ENCODE measurements at regions not wholly inside any gene's neighbourhood (a gene's known extent, or its start where the extent isn't known, plus 50 kb on each side); places are given as distances from the start of the nearest gene placed in this dataset.

DNA sequence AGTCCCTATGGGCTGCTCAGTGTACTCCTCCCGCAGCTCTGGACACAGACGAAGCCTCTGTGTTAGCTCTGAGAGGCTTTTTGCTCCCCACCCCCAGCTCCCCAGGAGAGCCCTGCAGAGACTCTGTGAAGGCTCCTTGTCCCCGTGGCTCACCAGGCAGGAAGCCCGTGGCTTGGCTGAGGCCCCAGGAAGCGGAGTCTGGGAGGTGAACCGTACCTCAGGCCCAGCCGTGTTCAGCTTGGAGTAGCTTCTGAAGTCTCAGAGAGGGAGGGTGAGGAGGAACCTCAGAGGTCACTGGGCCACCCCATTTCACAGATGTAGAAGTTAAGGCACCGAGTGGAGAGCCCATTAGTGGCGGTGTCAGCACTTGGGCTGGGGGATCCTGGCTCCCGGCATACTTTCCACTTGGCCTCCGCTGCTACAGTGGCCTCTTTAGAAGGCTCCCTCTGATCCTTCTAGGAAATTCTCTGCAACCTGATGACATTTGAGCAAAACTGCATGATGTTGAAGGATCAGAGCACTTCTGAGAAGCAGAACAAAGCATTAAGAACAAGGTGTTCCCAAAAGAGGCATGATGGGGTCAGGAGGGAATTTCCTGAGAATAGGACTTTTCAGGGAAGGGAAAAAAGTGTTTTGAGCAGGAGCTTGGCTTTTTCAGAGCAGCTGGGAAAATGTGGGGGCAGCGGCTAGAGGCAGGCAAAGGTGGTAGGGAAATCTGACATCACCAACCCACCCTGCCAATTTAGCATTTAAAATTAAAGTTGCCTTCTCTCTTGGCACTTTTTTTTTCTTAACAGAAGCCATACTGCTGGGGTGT, 79.1 kb downstream of the MCFD2 start:
- TF ChIP-seq, protein P1, sequence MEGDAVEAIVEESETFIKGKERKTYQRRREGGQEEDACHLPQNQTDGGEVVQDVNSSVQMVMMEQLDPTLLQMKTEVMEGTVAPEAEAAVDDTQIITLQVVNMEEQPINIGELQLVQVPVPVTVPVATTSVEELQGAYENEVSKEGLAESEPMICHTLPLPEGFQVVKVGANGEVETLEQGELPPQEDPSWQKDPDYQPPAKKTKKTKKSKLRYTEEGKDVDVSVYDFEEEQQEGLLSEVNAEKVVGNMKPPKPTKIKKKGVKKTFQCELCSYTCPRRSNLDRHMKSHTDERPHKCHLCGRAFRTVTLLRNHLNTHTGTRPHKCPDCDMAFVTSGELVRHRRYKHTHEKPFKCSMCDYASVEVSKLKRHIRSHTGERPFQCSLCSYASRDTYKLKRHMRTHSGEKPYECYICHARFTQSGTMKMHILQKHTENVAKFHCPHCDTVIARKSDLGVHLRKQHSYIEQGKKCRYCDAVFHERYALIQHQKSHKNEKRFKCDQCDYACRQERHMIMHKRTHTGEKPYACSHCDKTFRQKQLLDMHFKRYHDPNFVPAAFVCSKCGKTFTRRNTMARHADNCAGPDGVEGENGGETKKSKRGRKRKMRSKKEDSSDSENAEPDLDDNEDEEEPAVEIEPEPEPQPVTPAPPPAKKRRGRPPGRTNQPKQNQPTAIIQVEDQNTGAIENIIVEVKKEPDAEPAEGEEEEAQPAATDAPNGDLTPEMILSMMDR (IDR thresholded peaks at IDR 0.05): no peak
- ATAC-seq (peak in 1 of 2 donors; percentile 61), DNase-seq (no peak)
- H3K36me3 ChIP-seq: no peaks in the 10 kb centered on the region
- peaks cover under 1% of the 10 kb centered on the region for H3K4me1 ChIP-seq
- no peaks in the 10 kb centered on the region for H3K9me3 ChIP-seq
- no peak overlapping the region for H3K4me3 ChIP-seq
- no peak overlapping the region for H3K27ac ChIP-seq
- no peaks in the 10 kb centered on the region for H3K27me3 ChIP-seq (ENCODE audit: low read depth)
- intact Hi-C loops (cut with DNase I): no loop called here

DNA sequence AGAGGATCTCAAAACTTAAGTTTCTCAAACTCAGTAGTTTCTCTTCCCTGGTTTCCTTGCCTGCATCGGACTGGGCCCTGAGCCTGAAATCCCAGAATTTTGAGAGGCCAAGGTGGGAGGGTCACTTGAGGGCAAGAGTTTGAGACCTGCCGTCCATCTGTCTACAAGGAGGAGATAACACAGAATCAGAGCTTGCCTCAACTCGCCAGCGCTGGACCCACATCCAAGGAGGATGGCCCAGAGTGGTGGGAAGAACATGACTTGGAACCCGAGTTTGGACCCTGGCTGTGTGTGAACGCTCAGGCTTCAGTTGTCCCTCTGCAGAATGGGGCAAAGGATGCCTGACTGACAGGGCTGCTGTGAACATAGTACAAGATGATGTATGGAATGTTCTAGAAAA, 80.1 kb downstream of the MCFD2 start:
- no peak overlapping the region for H3K4me3 ChIP-seq
- H3K9me3 ChIP-seq: no peaks in the 10 kb centered on the region
- H3K27me3 ChIP-seq (ENCODE audit: low read depth): no peaks in the 10 kb centered on the region
- H3K4me1 ChIP-seq: no peaks in the 10 kb centered on the region
- DNase-seq (no peak), ATAC-seq (no peak)
- H3K27ac ChIP-seq: no peak overlapping the region
- TF ChIP-seq, protein P1 (IDR thresholded peaks at IDR 0.05): no peak
- intact Hi-C loops (cut with DNase I): no loop called here
- H3K36me3 ChIP-seq: no peaks in the 10 kb centered on the region

DNA sequence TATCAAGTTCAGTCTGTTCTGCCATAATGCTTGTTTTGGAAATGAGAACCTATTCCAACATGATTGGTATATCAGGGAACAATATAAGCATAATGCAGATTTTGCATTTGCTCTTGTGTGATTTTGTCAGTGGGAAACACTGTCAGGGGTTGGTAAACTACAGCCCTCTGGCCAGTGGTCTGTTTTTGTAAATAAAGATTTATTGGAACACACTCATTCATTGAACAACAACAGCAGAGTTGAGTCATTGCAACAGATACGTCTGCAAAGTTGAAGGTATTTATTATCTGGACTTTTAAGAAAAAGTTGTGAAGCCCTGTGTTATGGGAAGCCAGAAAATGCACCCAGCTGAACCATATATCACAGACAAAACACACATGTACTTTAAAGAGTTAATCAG, 83.1 kb downstream of the MCFD2 start:
- Histone ChIP-seq H3K27me3 (ENCODE audit: low read depth) (no peaks in the 10 kb centered on the region), H3K4me3 (no peak overlapping the region), H3K36me3 (no peaks in the 10 kb centered on the region), H3K9me3 (no peaks in the 10 kb centered on the region), H3K27ac (no peak overlapping the region), H3K4me1 (no peaks in the 10 kb centered on the region)
- TF ChIP-seq, protein P1 (IDR thresholded peaks at IDR 0.05): no peak
- intact Hi-C loops (cut with DNase I): no loop called here
- no peak for DNase-seq
- ATAC-seq: no peak

DNA sequence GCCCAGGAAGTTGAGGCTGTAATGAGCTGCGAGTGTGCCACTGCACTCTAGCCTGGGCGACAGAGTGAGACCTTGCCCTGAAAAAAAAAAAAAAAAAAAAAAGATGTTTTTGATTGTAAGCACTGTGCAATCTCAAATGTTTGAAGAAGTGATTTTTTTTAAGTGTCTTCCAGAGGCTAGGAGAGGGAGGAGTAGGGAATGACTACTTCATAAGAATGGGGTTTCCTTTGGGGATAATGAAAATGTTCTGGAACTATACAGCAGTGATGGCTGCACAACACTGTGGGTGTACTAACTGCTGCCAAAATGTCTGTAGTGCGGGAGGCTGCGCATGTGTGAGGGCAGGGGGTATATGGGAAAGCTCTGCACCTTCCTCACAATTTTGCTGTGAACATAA, 83.7 kb downstream of the MCFD2 start:
- no peak for ATAC-seq
- H3K27me3 ChIP-seq (ENCODE audit: low read depth): no peaks in the 10 kb centered on the region
- H3K27ac ChIP-seq: no peak overlapping the region
- TF ChIP-seq, protein P1 (IDR thresholded peaks at IDR 0.05): no peak
- H3K4me3 ChIP-seq: no peak overlapping the region
- no peaks in the 10 kb centered on the region for H3K4me1 ChIP-seq
- H3K36me3 ChIP-seq: no peaks in the 10 kb centered on the region
- H3K9me3 ChIP-seq: no peaks in the 10 kb centered on the region
- no peak for DNase-seq
- intact Hi-C loops (cut with DNase I): no loop called here

DNA sequence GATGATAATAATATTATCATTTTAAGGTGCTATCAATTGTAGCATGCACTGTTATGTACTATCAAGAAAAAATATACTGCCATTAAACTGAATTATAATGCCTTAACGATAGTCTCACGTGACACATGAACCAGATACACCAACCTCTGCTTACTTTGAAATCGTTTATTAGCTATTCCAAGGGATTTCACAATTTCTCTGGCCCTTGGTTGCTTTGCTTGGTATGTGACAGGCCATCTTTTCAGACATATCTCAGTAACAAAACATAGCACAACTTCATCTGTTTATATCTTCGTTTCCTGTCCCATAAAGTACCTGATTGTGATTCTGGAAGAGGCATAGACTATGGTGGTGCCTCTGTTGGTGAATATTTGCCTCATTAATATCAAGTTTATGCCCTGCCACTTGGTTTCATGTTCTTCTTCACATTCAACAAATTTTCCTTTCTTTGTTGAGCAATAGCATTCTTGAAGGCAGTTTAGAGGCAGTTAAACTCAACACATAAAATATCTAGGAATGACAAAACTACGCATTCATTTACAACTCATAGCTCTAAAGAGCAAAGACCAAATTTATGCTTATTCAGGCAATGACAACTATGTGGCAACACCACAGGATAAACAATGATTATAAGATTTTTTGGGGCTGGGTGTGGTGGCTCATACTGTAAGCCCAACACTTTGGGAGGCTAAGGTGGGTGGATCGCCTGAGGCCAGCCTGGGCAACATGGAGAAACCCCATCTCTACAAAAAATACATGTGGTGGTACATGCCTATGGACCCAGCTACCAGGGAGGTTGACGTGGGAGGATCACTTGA, 84.3 kb downstream of the MCFD2 start:
- ATAC-seq (no peak), DNase-seq (no peak)
- Histone ChIP-seq H3K27me3 (ENCODE audit: low read depth) (no peaks in the 10 kb centered on the region), H3K36me3 (no peaks in the 10 kb centered on the region), H3K9me3 (no peaks in the 10 kb centered on the region), H3K4me1 (no peaks in the 10 kb centered on the region), H3K4me3 (no peak overlapping the region), H3K27ac (no peak overlapping the region)
- TF ChIP-seq, protein P1 (IDR thresholded peaks at IDR 0.05): no peak
- intact Hi-C loops (cut with DNase I): no loop called here

All from lower lobe of right lung (tissue), 2 donors.